Mammary epithelial cell (primary cell): ENCODE measurements at regions not wholly inside any gene's neighbourhood (a gene's known extent, or its start where the extent isn't known, plus 50 kb on each side); places are given as distances from the start of the nearest gene placed in this dataset.

Source experiments
- CTCF ChIP-seq, 2 donors: IDR thresholded peaks in 1 of 2; conservative IDR thresholded peaks in 1 of 2; 2 replicates each; pipeline ENCODE4 v1.5.1; 2011 to 2012; ENCODE audit warnings: inconsistent platforms in 2 of 2, low read length in 2 of 2, mild to moderate bottlenecking in 2 of 2, control low read depth in 1 of 2, low read depth in 1 of 2; ENCODE audit not compliant: insufficient read depth in 1 of 2; ENCODE audit errors: extremely low read depth in 1 of 2
- EZH2 ChIP-seq: IDR thresholded peaks from 2 replicates; pipeline ENCODE4 v1.6.1; 2012; ENCODE audit warnings: low read length, inconsistent platforms, borderline replicate concordance

DNA sequence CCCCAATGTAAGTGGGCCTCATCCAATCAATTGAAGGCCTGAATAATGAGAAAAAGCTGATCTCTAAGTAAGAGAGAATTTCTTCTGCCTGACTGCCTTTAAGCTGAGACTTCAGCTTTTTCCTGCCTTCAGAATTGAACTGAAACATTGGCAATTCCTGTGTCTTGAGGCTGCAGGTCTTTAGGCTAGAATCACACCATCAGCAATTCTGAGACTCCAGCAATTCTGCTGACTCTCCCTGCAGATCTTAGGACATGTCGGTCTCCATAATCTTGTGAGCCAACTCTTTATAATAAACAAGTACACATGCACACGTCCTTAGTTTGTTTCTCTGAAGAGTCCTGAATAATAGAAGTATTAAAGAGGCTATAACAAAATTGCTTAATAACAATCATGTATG, 209.1 kb downstream of the FSIP2 start:
- TF ChIP-seq CTCF (conservative IDR thresholded peaks at IDR 0.05 in 1 of 2, IDR thresholded peaks at IDR 0.05 in 1 of 2; ENCODE audit: extremely low read depth in 1 of 2, insufficient read depth in 1 of 2, low read depth in 1 of 2, low read length in 2 of 2) (no peak), EZH2 (no peak)
